Heart right ventricle (tissue), 16 donors: ENCODE measurements at regions not wholly inside any gene's neighbourhood (a gene's known extent, or its start where the extent isn't known, plus 50 kb on each side); places are given as distances from the start of the nearest gene placed in this dataset.

Experiments
- ATAC-seq, 8 donors: fragments of 200-7000 bp; cut with Tn5 transposase; one replicate each; pipeline ENCODE4 v1.9.1; 2020; ENCODE audit warnings: mild to moderate bottlenecking in 8 of 8, moderate library complexity in 8 of 8, moderate number of reproducible peaks in 1 of 8
- DNase-seq, 2 donors: peaks; one replicate each; pipeline ENCODE4 v3.0.0-alpha.2; 2020
- H3K27ac ChIP-seq, 10 donors: fragments of 200-600 bp; sonication (generic) in 2 of 10; one replicate each; pipeline versions ENCODE4 v1.5.0 to v1.8.0; 2020 to 2022; ENCODE audit warnings: mild to moderate bottlenecking in 3 of 10
- H3K27me3 ChIP-seq, 7 donors: fragments of 200-600 bp; one replicate each; pipeline ENCODE4 v1.8.0; 2021 to 2022; ENCODE audit warnings: mild to moderate bottlenecking in 2 of 7
- H3K36me3 ChIP-seq, 9 donors: fragments of 200-600 bp; sonication (generic) in 1 of 9; one replicate each; pipeline versions ENCODE4 v1.5.0 to v1.8.0; 2020 to 2022; ENCODE audit warnings: mild to moderate bottlenecking in 2 of 9
- H3K4me1 ChIP-seq, 9 donors: fragments of 200-600 bp; sonication (generic) in 1 of 9; one replicate each; pipeline versions ENCODE4 v1.5.0 to v1.8.0; 2020 to 2022; ENCODE audit warnings: mild to moderate bottlenecking in 4 of 9
- H3K4me3 ChIP-seq, 10 donors: fragments of 200-600 bp; sonication (generic) in 2 of 10; one replicate each; pipeline versions ENCODE4 v1.5.0 to v1.8.0; 2020 to 2022; ENCODE audit warnings: mild to moderate bottlenecking in 7 of 10, moderate library complexity in 2 of 10
- H3K9me3 ChIP-seq, 11 donors: fragments of 200-600 bp in 10 of 11; sonication (generic) in 2 of 11; one replicate each; pipeline versions ENCODE4 v1.5.0 to v1.8.0; 2013 to 2022; ENCODE audit warnings: mild to moderate bottlenecking in 2 of 11, control low read depth in 1 of 11, moderate library complexity in 1 of 11
- CTCF ChIP-seq, 9 donors: fragments of 200-600 bp; sonication (generic) in 2 of 9; IDR thresholded peaks; one replicate each; pipeline versions ENCODE4 v1.5.0 to v1.8.0; 2021 to 2022; ENCODE audit warnings: antibody characterized with exemption in 9 of 9, mild to moderate bottlenecking in 5 of 9, moderate library complexity in 1 of 9
- WGBS, 2 donors: extraction: QIAGEN DNeasy Blood & Tissue Kit; methylation state at CpG; one replicate each; pipeline ENCODE4 v1.1.7; 2013; ENCODE audit warnings: inconsistent platforms in 1 of 2; 5-methylcytosine and 5-hydroxymethylcytosine counted together
- intact Hi-C, 10 donors: fragments of 100-400 bp; cut with DNase I; formaldehyde crosslinking; loops; one replicate each; pipeline versions ENCODE4 v1.11.1 to v1.14.2; 2022
- donor health status: Arrhythmogenic right ventricular cardiomyopathy.
- donor health status: ischemic (EF 13 %, LVEDD 7.1; RV severe dilation, severe dysfunction).
- donor health status: healthy with polysubstance abuse.
- donor health status: DM: no; HTN: yes; CAD: no.
- donor health status: DM: no; HTN: no; CAD: no.
- donor health status: ischemic (EF 25% LVEDD 6.9; RV normal size, moderate dysfunction).
- donor health status: ischemic (EF 25% LVEDD 5.7; RV mildly dilated, moderate dysfunction).
- donor health status: healthy.
- donor health status: DM: yes; HTN: yes; CAD: no.
- donor health status: Ischemic cardiomyopathy.
- donor health status: ischemic (EF 35%, LVEDD 5.7; RV mildly dilated, moderate dysfunction).
- donor health status: nonischemic (EF 11% LVEDD 7.7; RV severe dilation, severe dysfunction).
- donor health status: DM: yes; HTN: yes; CAD: no.
- donor health status: PGD.
- donor health status: ischemic (EF 29% LVEDD 5.4; RV normal size, mild dysfunction).
- donor health status: nonischemic (EF 23%, LVEDD 6.1; RV moderate dilation, normal function).

GRCh38 chr17:12489325-12489724 is 176.4 kb upstream of the MYOCD start:
- no peaks in the 10 kb centered on the region for H3K4me1 ChIP-seq
- H3K27me3 ChIP-seq: no peaks in the 10 kb centered on the region
- ATAC-seq (no peak), DNase-seq (no peak)
- no peak for TF ChIP-seq CTCF (IDR thresholded peaks at IDR 0.05)
- intact Hi-C loops: loop anchor here in 1 of 10 donors (10.0 kb wide), 1 partner anchor 55 kb away; no protein-coding TSS in a partner anchor
- H3K4me3 ChIP-seq: no peak overlapping the region
- WGBS, 2 donors: 74 to 80% methylated on average over 3 of the region's 3 CpGs
- H3K36me3 ChIP-seq: no peaks in the 10 kb centered on the region
- H3K9me3 ChIP-seq: no peaks in the 10 kb centered on the region
- H3K27ac ChIP-seq: no peak overlapping the region

GRCh38 chr17:12492450-12492849 is 173.2 kb upstream of the MYOCD start:
- DNase-seq (no peak), ATAC-seq (peak in 1 of 8 donors; percentile 59)
- intact Hi-C loops: no loop called here
- Histone ChIP-seq H3K9me3 (no peaks in the 10 kb centered on the region), H3K4me1 (no peaks in the 10 kb centered on the region), H3K27me3 (no peaks in the 10 kb centered on the region), H3K4me3 (no peak overlapping the region), H3K36me3 (no peaks in the 10 kb centered on the region), H3K27ac (no peak overlapping the region)
- TF ChIP-seq CTCF (IDR thresholded peaks at IDR 0.05): no peak
- 35 to 48% methylated on average over 3 of the region's 3 CpGs for WGBS, 2 donors

- TF ChIP-seq CTCF (IDR thresholded peaks at IDR 0.05): no peak
- H3K4me3 ChIP-seq: no peak overlapping the region
- H3K36me3 ChIP-seq: no peaks in the 10 kb centered on the region
- no peaks in the 10 kb centered on the region for H3K27me3 ChIP-seq
- 77 to 83% methylated on average over 2 of the region's 2 CpGs for WGBS, 2 donors
- H3K27ac ChIP-seq: no peak overlapping the region
- H3K9me3 ChIP-seq: no peaks in the 10 kb centered on the region
- H3K4me1 ChIP-seq: no peaks in the 10 kb centered on the region
- no peak for ATAC-seq
- no peak for DNase-seq
- intact Hi-C loops: loop anchor here in 1 of 10 donors (10.0 kb wide), 1 partner anchor 61 kb away; no protein-coding TSS in a partner anchor
Measured at GRCh38 chr17:12505866-12506265, 159.8 kb upstream of the MYOCD start.

GRCh38 chr17:12507026-12507595 is 158.6 kb upstream of the MYOCD start:
- WGBS, 2 donors: 86 to 90% methylated on average over 9 of the region's 9 CpGs
- intact Hi-C loops: loop anchor here in 1 of 10 donors (10.0 kb wide), 1 partner anchor 62 kb away; no protein-coding TSS in a partner anchor
- Histone ChIP-seq H3K36me3 (no peaks in the 10 kb centered on the region), H3K4me1 (no peaks in the 10 kb centered on the region), H3K4me3 (no peak overlapping the region), H3K27ac (no peak overlapping the region), H3K9me3 (no peaks in the 10 kb centered on the region), H3K27me3 (no peaks in the 10 kb centered on the region)
- ATAC-seq (no peak), DNase-seq (no peak)
- TF ChIP-seq CTCF (IDR thresholded peaks at IDR 0.05): no peak
